Astrocyte (in vitro differentiated cells and primary cell): ENCODE measurements at regions not wholly inside any gene's neighbourhood (a gene's known extent, or its start where the extent isn't known, plus 50 kb on each side); places are given as distances from the start of the nearest gene placed in this dataset.

Source experiments
- EZH2 ChIP-seq: IDR thresholded peaks from 2 replicates; pipeline ENCODE4 v1.6.1; 2012; ENCODE audit warnings: mild to moderate bottlenecking, low read length, inconsistent platforms; ENCODE audit not compliant: insufficient read depth
- TF ChIP-seq, protein P1 (sequence below): IDR thresholded peaks from 2 replicates; pipeline ENCODE4 v1.5.1; 2011; ENCODE audit warnings: low read depth, mild to moderate bottlenecking, inconsistent platforms, low read length, moderate library complexity; ENCODE audit not compliant: insufficient read depth

- TF ChIP-seq, protein P1, sequence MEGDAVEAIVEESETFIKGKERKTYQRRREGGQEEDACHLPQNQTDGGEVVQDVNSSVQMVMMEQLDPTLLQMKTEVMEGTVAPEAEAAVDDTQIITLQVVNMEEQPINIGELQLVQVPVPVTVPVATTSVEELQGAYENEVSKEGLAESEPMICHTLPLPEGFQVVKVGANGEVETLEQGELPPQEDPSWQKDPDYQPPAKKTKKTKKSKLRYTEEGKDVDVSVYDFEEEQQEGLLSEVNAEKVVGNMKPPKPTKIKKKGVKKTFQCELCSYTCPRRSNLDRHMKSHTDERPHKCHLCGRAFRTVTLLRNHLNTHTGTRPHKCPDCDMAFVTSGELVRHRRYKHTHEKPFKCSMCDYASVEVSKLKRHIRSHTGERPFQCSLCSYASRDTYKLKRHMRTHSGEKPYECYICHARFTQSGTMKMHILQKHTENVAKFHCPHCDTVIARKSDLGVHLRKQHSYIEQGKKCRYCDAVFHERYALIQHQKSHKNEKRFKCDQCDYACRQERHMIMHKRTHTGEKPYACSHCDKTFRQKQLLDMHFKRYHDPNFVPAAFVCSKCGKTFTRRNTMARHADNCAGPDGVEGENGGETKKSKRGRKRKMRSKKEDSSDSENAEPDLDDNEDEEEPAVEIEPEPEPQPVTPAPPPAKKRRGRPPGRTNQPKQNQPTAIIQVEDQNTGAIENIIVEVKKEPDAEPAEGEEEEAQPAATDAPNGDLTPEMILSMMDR = no peak
- no peak for TF ChIP-seq EZH2
These were observed 158.7 kb downstream of the TDRD15 start for GRCh38 chr2:21282515-21282898.
